A549 (cell line): ENCODE measurements at regions not wholly inside any gene's neighbourhood (a gene's known extent, or its start where the extent isn't known, plus 50 kb on each side); places are given as distances from the start of the nearest gene placed in this dataset.

Source experiments
- EP300 ChIP-seq, 2 experiments: fragments of >200 bp; sonication (Bioruptor Twin); formaldehyde crosslinking; IDR thresholded peaks; 2 replicates in 1 of 2; 3 replicates in 1 of 2; pipeline ENCODE4 v1.6.1; 2016 to 2017
- TF ChIP-seq, protein P1 (sequence below): fragments of 450-650 bp; IDR thresholded peaks from 2 replicates; pipeline ENCODE4 v1.6.1; 2014; ENCODE audit warnings: antibody characterized with exemption

DNA sequence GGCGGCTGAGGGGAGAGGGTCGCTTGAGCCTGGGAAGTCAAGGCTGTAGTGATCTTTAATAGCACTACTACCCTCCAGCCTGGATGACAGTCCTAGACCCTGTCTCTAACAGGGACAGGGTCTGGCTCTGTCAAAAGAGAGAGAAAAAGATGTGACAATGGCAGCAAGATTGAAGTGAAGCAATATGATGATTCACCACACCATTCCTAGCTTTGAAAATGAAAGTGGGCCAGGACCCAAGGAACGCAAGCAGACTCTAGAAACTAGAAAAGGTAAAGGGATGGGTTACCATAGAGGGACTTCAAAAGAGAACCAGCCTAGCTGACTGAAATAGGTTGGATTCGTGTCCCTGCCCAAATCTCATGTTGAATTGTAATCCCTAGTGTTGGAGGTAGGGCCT lies 426.9 kb downstream of the HTR1B start:
- TF ChIP-seq, protein P1, sequence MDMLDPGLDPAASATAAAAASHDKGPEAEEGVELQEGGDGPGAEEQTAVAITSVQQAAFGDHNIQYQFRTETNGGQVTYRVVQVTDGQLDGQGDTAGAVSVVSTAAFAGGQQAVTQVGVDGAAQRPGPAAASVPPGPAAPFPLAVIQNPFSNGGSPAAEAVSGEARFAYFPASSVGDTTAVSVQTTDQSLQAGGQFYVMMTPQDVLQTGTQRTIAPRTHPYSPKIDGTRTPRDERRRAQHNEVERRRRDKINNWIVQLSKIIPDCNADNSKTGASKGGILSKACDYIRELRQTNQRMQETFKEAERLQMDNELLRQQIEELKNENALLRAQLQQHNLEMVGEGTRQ = no peak
- no peak for TF ChIP-seq EP300 (IDR thresholded peaks at IDR 0.05)
